GM12891 (cell line): ENCODE measurements at regions not wholly inside any gene's neighbourhood (a gene's known extent, or its start where the extent isn't known, plus 50 kb on each side); places are given as distances from the start of the nearest gene placed in this dataset.

Experiments
- PAX5 ChIP-seq: IDR thresholded peaks from 2 replicates; pipeline ENCODE4 v1.6.1; 2011; ENCODE audit warnings: low read length, moderate library complexity, mild to moderate bottlenecking; ENCODE audit not compliant: insufficient read depth, severe bottlenecking
- POLR2A ChIP-seq: IDR thresholded peaks from 2 replicates; pipeline ENCODE4 v1.6.1; 2011; ENCODE audit warnings: low read depth, low read length, control low read depth
- POLR2AphosphoS5 ChIP-seq: IDR thresholded peaks from 2 replicates; pipeline ENCODE4 v1.6.1; 2011; ENCODE audit warnings: low read depth, low read length, control low read depth
- POU2F2 ChIP-seq: IDR thresholded peaks from 2 replicates; pipeline ENCODE4 v1.6.1; 2011; ENCODE audit warnings: low read depth, mild to moderate bottlenecking, control low read depth, low read length, moderate library complexity
- SPI1 ChIP-seq: IDR thresholded peaks from 2 replicates; pipeline ENCODE4 v1.6.1; 2011; ENCODE audit warnings: low read depth, low read length, control low read depth
- TAF1 ChIP-seq: IDR thresholded peaks from 2 replicates; pipeline ENCODE4 v1.6.1; 2011; ENCODE audit warnings: low read depth, low read length, control low read depth

- TF ChIP-seq PAX5 (no peak), POLR2A (no peak), POLR2AphosphoS5 (no peak), TAF1 (no peak), SPI1 (no peak), POU2F2 (no peak)
These were observed 248.6 kb downstream of the HNRNPD start for GRCh38 chr4:82124932-82125786.
